ENCODE measurements at regions not wholly inside any gene's neighbourhood (a gene's known extent, or its start where the extent isn't known, plus 50 kb on each side); places are given as distances from the start of the nearest gene placed in this dataset.

GRCh38 chr1:229839800-229840199 is 213.8 kb downstream of the URB2 start:
- TF ChIP-seq EP300 (IDR thresholded peaks at IDR 0.05) (no peak), CTCF (IDR thresholded peaks at IDR 0.05) (no peak)

Data from stomach (tissue), 4 donors.